Colonic mucosa (tissue), 4 donors: ENCODE measurements at regions not wholly inside any gene's neighbourhood (a gene's known extent, or its start where the extent isn't known, plus 50 kb on each side); places are given as distances from the start of the nearest gene placed in this dataset.

Experiments used
- DNase-seq: peaks from one replicate; pipeline ENCODE4 v3.0.0-alpha.2; 2020
- H3K27ac ChIP-seq: fragments of 200-600 bp; one replicate; pipeline ENCODE4 v1.8.0; 2021
- H3K27me3 ChIP-seq: fragments of 200-600 bp; one replicate; pipeline ENCODE4 v1.8.0; 2021
- H3K36me3 ChIP-seq: fragments of 200-600 bp; one replicate; pipeline ENCODE4 v1.8.0; 2021
- H3K4me1 ChIP-seq: fragments of 200-600 bp; one replicate; pipeline ENCODE4 v1.8.0; 2021; ENCODE audit warnings: mild to moderate bottlenecking
- H3K4me3 ChIP-seq: fragments of 200-600 bp; one replicate; pipeline ENCODE4 v1.8.0; 2021
- H3K9ac ChIP-seq, 2 donors: one replicate each; pipeline ENCODE4 v1.7.0; 2013; ENCODE audit warnings: control low read depth in 2 of 2, low read depth in 2 of 2, low read length in 2 of 2
- H3K9me3 ChIP-seq: fragments of 200-600 bp; one replicate; pipeline ENCODE4 v1.8.0; 2021
- intact Hi-C: fragments of 100-400 bp; cut with DNase I; formaldehyde crosslinking; loops from one replicate; pipeline ENCODE4 v1.14.1; 2022
- TF ChIP-seq, protein P1 (sequence below): fragments of 200-600 bp; IDR thresholded peaks from one replicate; pipeline ENCODE4 v1.8.0; 2022; ENCODE audit warnings: antibody characterized with exemption, mild to moderate bottlenecking
- donor health status: healthy.
- donor health status: DM: no; HTN: no; CAD: no.
- donor health status: DM: no; HTN: no; CAD: no.

GRCh38 chr3:99016452-99016851, 115.0 kb upstream of the DCBLD2 start:
- no peaks in the 10 kb centered on the region for H3K27me3 ChIP-seq
- no peak overlapping the region for H3K9ac ChIP-seq
- H3K36me3 ChIP-seq, result no peaks in the 10 kb centered on the region
- no peaks in the 10 kb centered on the region for H3K4me1 ChIP-seq
- TF ChIP-seq, protein P1, sequence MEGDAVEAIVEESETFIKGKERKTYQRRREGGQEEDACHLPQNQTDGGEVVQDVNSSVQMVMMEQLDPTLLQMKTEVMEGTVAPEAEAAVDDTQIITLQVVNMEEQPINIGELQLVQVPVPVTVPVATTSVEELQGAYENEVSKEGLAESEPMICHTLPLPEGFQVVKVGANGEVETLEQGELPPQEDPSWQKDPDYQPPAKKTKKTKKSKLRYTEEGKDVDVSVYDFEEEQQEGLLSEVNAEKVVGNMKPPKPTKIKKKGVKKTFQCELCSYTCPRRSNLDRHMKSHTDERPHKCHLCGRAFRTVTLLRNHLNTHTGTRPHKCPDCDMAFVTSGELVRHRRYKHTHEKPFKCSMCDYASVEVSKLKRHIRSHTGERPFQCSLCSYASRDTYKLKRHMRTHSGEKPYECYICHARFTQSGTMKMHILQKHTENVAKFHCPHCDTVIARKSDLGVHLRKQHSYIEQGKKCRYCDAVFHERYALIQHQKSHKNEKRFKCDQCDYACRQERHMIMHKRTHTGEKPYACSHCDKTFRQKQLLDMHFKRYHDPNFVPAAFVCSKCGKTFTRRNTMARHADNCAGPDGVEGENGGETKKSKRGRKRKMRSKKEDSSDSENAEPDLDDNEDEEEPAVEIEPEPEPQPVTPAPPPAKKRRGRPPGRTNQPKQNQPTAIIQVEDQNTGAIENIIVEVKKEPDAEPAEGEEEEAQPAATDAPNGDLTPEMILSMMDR, result no peak
- intact Hi-C loops, result no loop called here
- H3K4me3 ChIP-seq, result no peak overlapping the region
- no peak for DNase-seq
- no peaks in the 10 kb centered on the region for H3K9me3 ChIP-seq
- no peak overlapping the region for H3K27ac ChIP-seq

DNA sequence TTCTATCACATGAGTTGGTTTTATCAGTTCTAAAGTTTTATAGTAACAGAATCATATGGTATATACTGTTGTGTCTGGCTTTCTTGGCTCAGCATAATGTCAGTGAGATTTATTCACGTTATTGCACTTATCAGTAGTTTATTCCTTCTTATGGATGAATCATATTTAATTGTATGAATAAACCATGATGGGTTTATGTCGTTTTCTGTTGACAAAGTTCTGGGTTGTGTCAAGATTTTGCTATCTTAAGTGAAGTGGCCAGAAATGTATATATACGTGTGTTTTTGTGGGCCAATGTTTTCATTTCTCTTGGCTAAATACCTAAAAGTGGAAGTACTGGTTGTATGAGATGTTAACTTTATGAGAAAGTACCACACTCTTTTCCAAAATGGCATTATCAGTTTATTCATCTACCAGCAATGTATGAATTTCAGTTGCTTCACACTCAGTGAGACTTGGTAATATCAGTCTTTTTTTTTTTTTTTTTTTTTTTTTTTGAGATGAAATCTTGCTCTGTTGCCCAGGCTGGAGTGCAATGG, 112.4 kb upstream of the DCBLD2 start:
- Histone ChIP-seq H3K9me3 (no peaks in the 10 kb centered on the region), H3K27ac (no peak overlapping the region), H3K4me3 (no peak overlapping the region), H3K36me3 (no peaks in the 10 kb centered on the region), H3K27me3 (no peaks in the 10 kb centered on the region), H3K9ac (no peak overlapping the region), H3K4me1 (no peaks in the 10 kb centered on the region)
- TF ChIP-seq, protein P1, result no peak
- DNase-seq, result no peak
- intact Hi-C loops, result no loop called here

GRCh38 chr3:99013077-99013476, 111.6 kb upstream of the DCBLD2 start:
- H3K4me3 ChIP-seq, result no peak overlapping the region
- DNase-seq, result no peak
- H3K27ac ChIP-seq, result no peak overlapping the region
- intact Hi-C loops, result no loop called here
- TF ChIP-seq, protein P1, result no peak
- H3K4me1 ChIP-seq, result no peaks in the 10 kb centered on the region
- no peaks in the 10 kb centered on the region for H3K9me3 ChIP-seq
- H3K36me3 ChIP-seq, result no peaks in the 10 kb centered on the region
- H3K27me3 ChIP-seq, result no peaks in the 10 kb centered on the region
- no peak overlapping the region for H3K9ac ChIP-seq

- no peak for DNase-seq
- Histone ChIP-seq H3K27me3 (no peaks in the 10 kb centered on the region), H3K27ac (no peak overlapping the region), H3K36me3 (no peaks in the 10 kb centered on the region), H3K9ac (no peak overlapping the region), H3K4me3 (no peak overlapping the region), H3K4me1 (no peaks in the 10 kb centered on the region), H3K9me3 (no peaks in the 10 kb centered on the region)
- intact Hi-C loops, result no loop called here
- TF ChIP-seq, protein P1, result no peak
Measured at GRCh38 chr3:99012051-99012450, 110.6 kb upstream of the DCBLD2 start.

DNA sequence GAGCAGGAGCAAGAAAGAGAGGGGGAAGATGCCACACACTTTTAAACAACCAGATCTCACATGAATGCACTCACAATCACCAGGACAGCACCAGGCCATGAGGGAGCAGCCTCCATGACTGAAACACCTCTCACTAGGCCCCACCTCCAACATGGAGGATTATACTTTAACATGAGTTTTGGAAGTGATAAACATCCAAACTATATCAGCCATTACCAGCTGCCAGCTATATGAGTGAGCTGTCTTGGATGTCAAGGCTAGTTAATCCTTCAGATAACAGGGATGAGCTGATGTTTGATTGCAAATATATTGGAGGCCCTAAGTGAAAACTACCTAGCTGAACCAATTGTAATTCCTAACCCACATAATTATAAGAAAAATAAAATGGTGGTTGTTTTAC, 108.4 kb upstream of the DCBLD2 start:
- TF ChIP-seq, protein P1, result no peak
- Histone ChIP-seq H3K4me3 (no peak overlapping the region), H3K36me3 (no peaks in the 10 kb centered on the region), H3K9me3 (no peaks in the 10 kb centered on the region), H3K27me3 (no peaks in the 10 kb centered on the region), H3K9ac (no peak overlapping the region), H3K4me1 (no peaks in the 10 kb centered on the region), H3K27ac (no peak overlapping the region)
- no peak for DNase-seq
- intact Hi-C loops, result no loop called here
